Esophagus muscularis mucosa (tissue), 4 donors: ENCODE measurements at regions not wholly inside any gene's neighbourhood (a gene's known extent, or its start where the extent isn't known, plus 50 kb on each side); places are given as distances from the start of the nearest gene placed in this dataset.
"Not testable (repeated sequence)": the region's sequence is repeated elsewhere in the genome, so short reads cannot be mapped to it uniquely, and the experiment has no call there.

Experiments
- DNase-seq: peaks from one replicate; pipeline ENCODE4 v3.0.0-alpha.2; 2017; ENCODE audit errors: extremely low spot score
- H3K27ac ChIP-seq, 4 donors: fragments of 200-600 bp; sonication (generic); replicated peaks in 1 of 4; 1 replicate in 3 of 4; 2 replicates in 1 of 4; pipeline ENCODE4 v1.5.1; 2016 to 2019; ENCODE audit warnings: mild to moderate bottlenecking in 1 of 4
- H3K27me3 ChIP-seq, 4 donors: fragments of 200-600 bp; sonication (generic); one replicate each; pipeline versions ENCODE4 v1.5.1 to v1.6.0; 2016 to 2019
- H3K36me3 ChIP-seq, 4 donors: fragments of 200-600 bp; sonication (generic); one replicate each; pipeline ENCODE4 v1.5.1; 2016 to 2019
- H3K4me1 ChIP-seq, 4 donors: fragments of 200-600 bp; sonication (generic); one replicate each; pipeline ENCODE4 v1.5.1; 2016 to 2019
- H3K4me3 ChIP-seq, 4 donors: fragments of 200-600 bp; sonication (generic); 1 replicate in 2 of 4; 2 replicates in 2 of 4; pipeline ENCODE4 v1.5.1; 2016 to 2019; ENCODE audit warnings: mild to moderate bottlenecking in 4 of 4, moderate library complexity in 1 of 4
- H3K9me3 ChIP-seq, 4 donors: fragments of 200-600 bp; sonication (generic); 1 replicate in 3 of 4; 2 replicates in 1 of 4; pipeline ENCODE4 v1.5.1; 2016 to 2019
- CTCF ChIP-seq, 3 experiments: fragments of 200-600 bp in 2 of 3; fragments of 450-650 bp in 1 of 3; sonication (generic) in 2 of 3; IDR thresholded peaks; one replicate each; pipeline ENCODE4 v1.5.1; 2017 to 2019; ENCODE audit warnings: antibody characterized with exemption in 3 of 3, mild to moderate bottlenecking in 2 of 3, moderate library complexity in 1 of 3
- WGBS: methylation state at CpG from one replicate; pipeline ENCODE4 v1.1.5; 2018; 5-methylcytosine and 5-hydroxymethylcytosine counted together
- intact Hi-C: fragments of 100-400 bp; cut with DNase I; formaldehyde crosslinking; loops from one replicate; pipeline ENCODE4 v1.15.1; 2023

DNA sequence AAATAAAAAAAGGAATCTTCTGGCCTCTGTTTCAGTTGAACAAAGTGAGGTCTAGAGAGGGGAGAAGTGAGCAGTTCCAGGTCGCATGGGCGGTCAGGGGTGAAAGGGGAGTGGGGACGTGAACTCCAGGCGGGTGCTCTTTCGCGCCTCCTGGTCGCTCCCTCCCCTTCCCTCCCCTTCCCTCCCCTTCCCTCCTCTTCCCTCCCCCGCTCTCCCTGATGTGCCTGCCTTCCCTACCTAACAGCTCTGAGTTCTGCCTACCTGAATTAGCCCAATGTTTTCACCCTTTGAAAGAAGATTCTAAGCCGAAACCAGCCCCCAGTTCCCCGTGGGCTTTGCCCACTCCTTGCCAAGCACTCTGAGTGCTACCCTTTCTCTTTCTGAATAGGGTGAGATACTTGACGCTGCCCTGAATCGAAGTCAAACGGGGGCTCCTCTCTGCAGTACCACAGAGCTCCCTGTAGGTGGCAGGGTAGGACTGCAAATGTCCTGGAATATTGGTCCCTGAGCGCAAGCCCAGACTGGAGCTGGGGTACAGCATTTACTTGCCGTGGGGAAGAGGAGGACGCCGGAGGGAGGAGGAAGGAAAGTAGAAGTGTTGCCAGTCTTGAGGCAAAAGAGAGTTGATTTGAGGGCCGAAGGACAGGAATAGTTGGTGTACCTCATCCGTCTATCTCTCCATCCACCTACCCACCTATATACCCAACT lies 214.4 kb downstream of the NPIPA7 start:
- TF ChIP-seq CTCF (IDR thresholded peaks at IDR 0.05), result peak; percentile 50 to 58 (median 56)
- H3K27ac ChIP-seq, H3K4me3 ChIP-seq, H3K4me1 ChIP-seq, H3K9me3 ChIP-seq, H3K36me3 ChIP-seq, intact Hi-C loops, DNase-seq, H3K27me3 ChIP-seq: not testable (repeated sequence)
- WGBS, result 12% methylated on average over 19 of the region's 19 CpGs

DNA sequence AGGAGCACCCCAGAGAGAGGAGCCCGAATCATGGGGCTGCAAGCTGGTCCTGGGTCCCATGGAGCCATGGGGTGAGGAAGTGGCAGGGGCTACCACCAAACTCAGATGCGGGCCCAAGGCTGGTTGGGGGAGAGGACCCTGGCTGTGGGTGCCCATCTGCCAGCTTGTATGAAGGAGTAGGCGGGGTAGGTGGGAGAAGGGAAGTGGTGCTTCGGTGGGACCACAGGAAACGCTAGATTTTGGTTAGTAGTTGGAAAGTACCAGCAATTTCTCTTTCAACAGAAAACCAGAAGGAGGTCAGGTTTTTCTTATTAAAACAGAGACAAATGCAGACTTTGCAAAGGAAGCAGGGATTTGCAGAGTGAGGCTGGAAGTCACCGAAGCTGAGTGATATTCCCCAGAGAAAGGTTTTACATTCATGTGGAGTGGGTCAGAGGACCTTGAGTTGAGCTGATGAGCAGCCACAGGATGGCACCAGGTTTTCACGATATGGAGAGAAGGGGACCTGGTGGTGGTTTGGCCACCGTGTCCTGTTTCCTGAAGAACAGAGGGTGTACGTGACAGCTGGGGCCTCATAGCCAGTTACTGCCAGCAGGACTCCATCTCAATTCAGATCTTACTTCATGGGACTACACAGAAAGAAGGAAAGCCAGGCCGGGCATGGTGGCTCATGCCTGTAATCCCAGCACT lies 216.2 kb downstream of the NPIPA7 start:
- no CpG with 5 or more reads among the region's 10 CpGs for WGBS
- H3K9me3 ChIP-seq, H3K27me3 ChIP-seq, DNase-seq, H3K4me3 ChIP-seq, intact Hi-C loops, H3K36me3 ChIP-seq, H3K27ac ChIP-seq, H3K4me1 ChIP-seq: not testable (repeated sequence)

- not testable (repeated sequence) for DNase-seq
- WGBS, result 67% methylated on average over 4 of the region's 4 CpGs
Observed at GRCh38 chr16:16601239-16601638, 222.3 kb downstream of the NPIPA7 start.

GRCh38 chr16:16607401-16608082 lies 228.6 kb downstream of the NPIPA7 start:
- H3K4me1 ChIP-seq, DNase-seq, H3K9me3 ChIP-seq, H3K27ac ChIP-seq, H3K4me3 ChIP-seq, H3K36me3 ChIP-seq, H3K27me3 ChIP-seq, intact Hi-C loops: not testable (repeated sequence)
- WGBS, result no CpG with 5 or more reads among the region's 8 CpGs

More at GRCh38 chr16:16601239-16601638, 222.3 kb downstream of the NPIPA7 start:
- H3K4me1 ChIP-seq, H3K27me3 ChIP-seq, H3K36me3 ChIP-seq, H3K9me3 ChIP-seq, intact Hi-C loops, H3K4me3 ChIP-seq, H3K27ac ChIP-seq: not testable (repeated sequence)

DNA sequence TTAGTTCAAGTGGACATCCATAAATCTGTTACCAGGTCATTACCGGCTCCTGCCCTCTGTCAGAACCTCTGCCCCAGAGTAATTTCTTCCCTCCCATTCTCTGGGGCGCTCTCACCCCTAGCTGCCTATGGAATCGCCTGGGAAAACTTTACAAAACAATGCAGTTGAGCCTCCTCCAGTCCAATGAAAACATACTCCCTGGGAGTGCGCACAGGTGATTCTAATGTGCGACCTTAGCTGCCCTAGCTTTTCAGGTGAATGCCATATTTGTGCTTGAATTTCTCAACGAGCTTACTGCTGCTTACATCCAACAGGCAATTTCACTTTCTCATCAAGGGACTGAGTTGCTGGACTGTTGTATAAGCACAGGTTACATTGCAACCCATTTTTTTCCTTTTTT lies 230.7 kb downstream of the NPIPA7 start:
- H3K27ac ChIP-seq, DNase-seq, H3K27me3 ChIP-seq, H3K4me3 ChIP-seq, H3K36me3 ChIP-seq, H3K9me3 ChIP-seq, H3K4me1 ChIP-seq, intact Hi-C loops: not testable (repeated sequence)
- WGBS, result 68% methylated on average over 6 of the region's 6 CpGs

DNA sequence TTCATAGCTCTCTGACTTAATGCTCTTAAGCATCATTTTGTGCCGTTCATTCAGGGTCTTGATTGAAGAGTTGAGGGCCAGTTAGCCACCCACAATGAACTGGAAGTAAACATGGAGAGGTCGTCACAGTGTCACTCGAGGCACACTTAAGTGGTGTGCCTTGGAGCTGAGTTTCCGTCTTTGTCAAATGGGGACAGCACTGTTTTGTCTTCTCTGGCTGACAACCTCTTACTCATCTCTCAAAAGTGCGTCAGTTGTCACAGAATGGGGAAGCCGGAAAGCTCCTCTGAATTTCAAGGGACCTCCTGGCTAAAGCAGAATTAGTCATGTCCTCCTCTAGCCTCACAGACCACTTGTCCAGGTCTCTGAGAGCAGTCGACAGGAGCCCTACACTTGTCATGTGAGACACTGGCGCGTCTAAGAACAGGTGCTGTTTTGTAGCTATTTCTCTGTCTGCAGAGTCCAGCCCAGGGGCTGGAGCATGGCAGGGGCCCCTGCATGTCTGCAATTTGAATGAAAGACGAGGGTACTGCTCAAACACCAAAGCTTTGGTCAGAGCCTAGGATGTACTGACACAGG lies 231.5 kb downstream of the NPIPA7 start:
- H3K4me1 ChIP-seq, H3K27me3 ChIP-seq, H3K9me3 ChIP-seq, H3K4me3 ChIP-seq, H3K27ac ChIP-seq, intact Hi-C loops, DNase-seq, H3K36me3 ChIP-seq: not testable (repeated sequence)
- WGBS, result 57% methylated on average over 4 of the region's 10 CpGs

- H3K4me3 ChIP-seq, H3K27ac ChIP-seq, intact Hi-C loops, H3K36me3 ChIP-seq, H3K4me1 ChIP-seq, H3K27me3 ChIP-seq, DNase-seq, H3K9me3 ChIP-seq: not testable (repeated sequence)
- whole genome bisulfite sequencing, result no CpG with 5 or more reads among the region's 4 CpGs
Observed at GRCh38 chr16:16613212-16613611, 234.3 kb downstream of the NPIPA7 start.

- DNase-seq, H3K9me3 ChIP-seq, intact Hi-C loops, H3K36me3 ChIP-seq, H3K27me3 ChIP-seq, H3K4me1 ChIP-seq, H3K4me3 ChIP-seq, H3K27ac ChIP-seq: not testable (repeated sequence)
- 76% methylated on average over 6 of the region's 6 CpGs for WGBS
Observed at GRCh38 chr16:16614484-16614883, 235.5 kb downstream of the NPIPA7 start.

- intact Hi-C loops, H3K27ac ChIP-seq, H3K36me3 ChIP-seq, H3K27me3 ChIP-seq, H3K4me3 ChIP-seq, H3K9me3 ChIP-seq, H3K4me1 ChIP-seq, DNase-seq: not testable (repeated sequence)
- WGBS, result no CpG with 5 or more reads among the region's 33 CpGs
Observed at GRCh38 chr16:16618963-16619465, 240.1 kb downstream of the NPIPA7 start.

- H3K27ac ChIP-seq, H3K4me3 ChIP-seq, H3K4me1 ChIP-seq, H3K27me3 ChIP-seq, DNase-seq, H3K36me3 ChIP-seq, H3K9me3 ChIP-seq, intact Hi-C loops: not testable (repeated sequence)
- WGBS, result 64% methylated on average over 2 of the region's 3 CpGs
Observed at GRCh38 chr16:16624367-16624766, 245.4 kb downstream of the NPIPA7 start.

GRCh38 chr16:16625140-16625539 lies 246.2 kb downstream of the NPIPA7 start:
- H3K9me3 ChIP-seq, intact Hi-C loops: not testable (repeated sequence)

More at GRCh38 chr16:16625140-16625539, 246.2 kb downstream of the NPIPA7 start:
- not testable (repeated sequence) for H3K27ac ChIP-seq, H3K4me3 ChIP-seq, H3K27me3 ChIP-seq, H3K36me3 ChIP-seq, H3K4me1 ChIP-seq, DNase-seq
- WGBS, result 92% methylated on average over 1 of the region's 2 CpGs
